B cell (primary cell): ENCODE measurements at regions not wholly inside any gene's neighbourhood (a gene's known extent, or its start where the extent isn't known, plus 50 kb on each side); places are given as distances from the start of the nearest gene placed in this dataset.

Experiments used
- CTCF ChIP-seq: fragments of 200-600 bp; IDR thresholded peaks from one replicate; pipeline ENCODE4 v1.8.0; 2022; ENCODE audit warnings: antibody characterized with exemption, mild to moderate bottlenecking
- EZH2 ChIP-seq: IDR thresholded peaks from 2 replicates; pipeline ENCODE4 v1.6.1; 2012; ENCODE audit warnings: borderline replicate concordance, low read depth, mild to moderate bottlenecking, moderate library complexity, low read length; ENCODE audit not compliant: insufficient read depth, poor library complexity, severe bottlenecking

GRCh38 chr2:220999356-220999755 lies 572.7 kb downstream of the EPHA4 start:
- no peak for TF ChIP-seq CTCF
- no peak for TF ChIP-seq EZH2
